Cardiac muscle cell (in vitro differentiated cells and primary cell): ENCODE measurements at regions not wholly inside any gene's neighbourhood (a gene's known extent, or its start where the extent isn't known, plus 50 kb on each side); places are given as distances from the start of the nearest gene placed in this dataset.

Source experiments
- DNase-seq, 2 donors: peaks; one replicate each; pipeline versions ENCODE4 v3.0.0 to v3.0.0-alpha.2; 2010 to 2017; ENCODE audit warnings: low read depth in 1 of 2, low spot score in 1 of 2
- H3K27ac ChIP-seq: fragments of 200-600 bp; sonication (generic); 2 replicates; pipeline ENCODE4 v1.5.1; 2016
- H3K27me3 ChIP-seq: fragments of 200-600 bp; sonication (generic); 2 replicates; pipeline ENCODE4 v1.6.0; 2016; ENCODE audit warnings: control low read depth
- H3K36me3 ChIP-seq: fragments of 200-600 bp; sonication (generic); 2 replicates; pipeline ENCODE4 v1.5.1; 2016; ENCODE audit warnings: control low read depth
- H3K4me1 ChIP-seq: fragments of 200-600 bp; sonication (generic); 2 replicates; pipeline ENCODE4 v1.8.1; 2017; ENCODE audit warnings: low read depth, mild to moderate bottlenecking, mixed run types
- H3K4me3 ChIP-seq: fragments of 200-600 bp; sonication (generic); 2 replicates; pipeline ENCODE4 v1.5.1; 2016; ENCODE audit warnings: mild to moderate bottlenecking
- H3K9me3 ChIP-seq: fragments of 200-600 bp; sonication (generic); 2 replicates; pipeline ENCODE4 v1.5.1; 2017; ENCODE audit warnings: low read depth, mild to moderate bottlenecking, control low read depth
- CTCF ChIP-seq: IDR thresholded peaks from 2 replicates; pipeline ENCODE4 v1.5.1; 2012; ENCODE audit warnings: low read depth, mild to moderate bottlenecking, low read length

- no peak overlapping the region for H3K27ac ChIP-seq
- no peak overlapping the region for H3K4me3 ChIP-seq
- TF ChIP-seq CTCF, result no peak
- H3K27me3 ChIP-seq, result no peaks in the 10 kb centered on the region
- no peaks in the 10 kb centered on the region for H3K9me3 ChIP-seq
- peaks cover 38% of the 10 kb centered on the region for H3K4me1 ChIP-seq
- no peaks in the 10 kb centered on the region for H3K36me3 ChIP-seq
- peak in 1 of 2 donors; percentile 59 for DNase-seq
Observed at GRCh38 chr5:124867137-124867704, 120.8 kb upstream of the ZNF608 start.

- Histone ChIP-seq H3K9me3 (no peaks in the 10 kb centered on the region), H3K27me3 (no peaks in the 10 kb centered on the region), H3K27ac (no peak overlapping the region), H3K4me1 (peaks cover 44% of the 10 kb centered on the region), H3K36me3 (no peaks in the 10 kb centered on the region), H3K4me3 (no peak overlapping the region)
- TF ChIP-seq CTCF, result no peak
- DNase-seq, result peak in 1 of 2 donors; percentile 17
Observed at GRCh38 chr5:124868676-124869075, 122.2 kb upstream of the ZNF608 start.

- H3K9me3 ChIP-seq, result no peaks in the 10 kb centered on the region
- no peaks in the 10 kb centered on the region for H3K36me3 ChIP-seq
- no peak overlapping the region for H3K4me3 ChIP-seq
- no peak for TF ChIP-seq CTCF
- DNase-seq, result peak in 1 of 2 donors; percentile 22
- no peaks in the 10 kb centered on the region for H3K27me3 ChIP-seq
- H3K4me1 ChIP-seq, result peaks cover 44% of the 10 kb centered on the region
- H3K27ac ChIP-seq, result peak overlapping the region; percentile 7
Observed at GRCh38 chr5:124869426-124870033, 123.1 kb upstream of the ZNF608 start.

GRCh38 chr5:124870070-124870469 is 123.6 kb upstream of the ZNF608 start:
- Histone ChIP-seq H3K27ac (no peak overlapping the region), H3K4me1 (peaks cover 44% of the 10 kb centered on the region), H3K36me3 (no peaks in the 10 kb centered on the region), H3K27me3 (no peaks in the 10 kb centered on the region), H3K4me3 (no peak overlapping the region), H3K9me3 (no peaks in the 10 kb centered on the region)
- no peak for DNase-seq
- no peak for TF ChIP-seq CTCF

- no peak overlapping the region for H3K27ac ChIP-seq
- no peak overlapping the region for H3K4me3 ChIP-seq
- TF ChIP-seq CTCF, result no peak
- no peaks in the 10 kb centered on the region for H3K36me3 ChIP-seq
- H3K27me3 ChIP-seq, result no peaks in the 10 kb centered on the region
- peak in 1 of 2 donors; percentile 40 for DNase-seq
- no peaks in the 10 kb centered on the region for H3K9me3 ChIP-seq
- H3K4me1 ChIP-seq, result peaks cover 47% of the 10 kb centered on the region
Observed at GRCh38 chr5:124871303-124871702, 124.9 kb upstream of the ZNF608 start.
